Liver (tissue), 3 donors: ENCODE measurements at regions not wholly inside any gene's neighbourhood (a gene's known extent, or its start where the extent isn't known, plus 50 kb on each side); places are given as distances from the start of the nearest gene placed in this dataset.

Experiments used
- CTCF ChIP-seq: fragments of 150-350 bp; IDR thresholded peaks from 2 replicates; pipeline ENCODE4 v1.5.1; 2017; ENCODE audit warnings: improper control_type of control experiment, low read depth, low read length; ENCODE audit not compliant: missing input control
- FOXA1 ChIP-seq: IDR thresholded peaks from 2 replicates; pipeline ENCODE4 v1.6.1; 2016; ENCODE audit warnings: antibody characterized with exemption
- JUND ChIP-seq, 2 donors: IDR thresholded peaks; 2 replicates each; pipeline ENCODE4 v1.6.1; 2016; ENCODE audit warnings: antibody characterized with exemption in 2 of 2
- SP1 ChIP-seq: IDR thresholded peaks from 2 replicates; pipeline ENCODE4 v1.6.1; 2018; ENCODE audit warnings: antibody characterized with exemption, mild to moderate bottlenecking
- TAF1 ChIP-seq: conservative IDR thresholded peaks from 2 replicates; pipeline ENCODE4 v1.6.1; 2016; ENCODE audit warnings: antibody characterized with exemption, mild to moderate bottlenecking
- YY1 ChIP-seq: IDR thresholded peaks from 2 replicates; pipeline ENCODE4 v1.6.1; 2016; ENCODE audit warnings: antibody characterized with exemption, mild to moderate bottlenecking
- TF ChIP-seq, protein P1 (sequence below): IDR thresholded peaks from 2 replicates; pipeline ENCODE4 v1.6.1; 2016; ENCODE audit warnings: antibody characterized with exemption, mild to moderate bottlenecking
- TF ChIP-seq, protein P2 (sequence below): IDR thresholded peaks from 2 replicates; pipeline ENCODE4 v1.6.1; 2016; ENCODE audit warnings: antibody characterized with exemption
- TF ChIP-seq, protein P3 (sequence below): IDR thresholded peaks from 2 replicates; pipeline ENCODE4 v1.6.1; 2016; ENCODE audit warnings: antibody characterized with exemption
- donor health status: healthy.
- donor health status: healthy.

DNA sequence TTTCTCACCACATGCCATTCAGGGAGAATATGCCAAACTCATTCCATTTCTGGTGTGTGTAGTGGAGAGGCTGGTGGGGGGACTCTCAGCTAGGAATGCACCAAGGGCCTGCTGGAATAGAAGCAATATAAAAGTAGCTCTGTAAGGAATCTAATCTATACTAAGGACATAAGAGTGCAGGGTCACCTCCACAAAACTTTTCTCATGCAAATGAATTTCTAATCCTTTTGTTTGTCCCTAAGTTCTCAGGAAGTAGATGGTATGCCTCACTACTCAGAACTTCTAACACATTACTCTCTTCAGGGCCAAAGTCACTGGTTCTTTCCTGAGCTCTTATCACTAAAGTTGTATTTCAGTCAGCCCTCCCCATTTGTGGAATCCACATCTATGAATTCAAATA lies 427.2 kb downstream of the C6orf118 start:
- no peak for TF ChIP-seq TAF1
- no peak for TF ChIP-seq CTCF
- TF ChIP-seq, protein P1, sequence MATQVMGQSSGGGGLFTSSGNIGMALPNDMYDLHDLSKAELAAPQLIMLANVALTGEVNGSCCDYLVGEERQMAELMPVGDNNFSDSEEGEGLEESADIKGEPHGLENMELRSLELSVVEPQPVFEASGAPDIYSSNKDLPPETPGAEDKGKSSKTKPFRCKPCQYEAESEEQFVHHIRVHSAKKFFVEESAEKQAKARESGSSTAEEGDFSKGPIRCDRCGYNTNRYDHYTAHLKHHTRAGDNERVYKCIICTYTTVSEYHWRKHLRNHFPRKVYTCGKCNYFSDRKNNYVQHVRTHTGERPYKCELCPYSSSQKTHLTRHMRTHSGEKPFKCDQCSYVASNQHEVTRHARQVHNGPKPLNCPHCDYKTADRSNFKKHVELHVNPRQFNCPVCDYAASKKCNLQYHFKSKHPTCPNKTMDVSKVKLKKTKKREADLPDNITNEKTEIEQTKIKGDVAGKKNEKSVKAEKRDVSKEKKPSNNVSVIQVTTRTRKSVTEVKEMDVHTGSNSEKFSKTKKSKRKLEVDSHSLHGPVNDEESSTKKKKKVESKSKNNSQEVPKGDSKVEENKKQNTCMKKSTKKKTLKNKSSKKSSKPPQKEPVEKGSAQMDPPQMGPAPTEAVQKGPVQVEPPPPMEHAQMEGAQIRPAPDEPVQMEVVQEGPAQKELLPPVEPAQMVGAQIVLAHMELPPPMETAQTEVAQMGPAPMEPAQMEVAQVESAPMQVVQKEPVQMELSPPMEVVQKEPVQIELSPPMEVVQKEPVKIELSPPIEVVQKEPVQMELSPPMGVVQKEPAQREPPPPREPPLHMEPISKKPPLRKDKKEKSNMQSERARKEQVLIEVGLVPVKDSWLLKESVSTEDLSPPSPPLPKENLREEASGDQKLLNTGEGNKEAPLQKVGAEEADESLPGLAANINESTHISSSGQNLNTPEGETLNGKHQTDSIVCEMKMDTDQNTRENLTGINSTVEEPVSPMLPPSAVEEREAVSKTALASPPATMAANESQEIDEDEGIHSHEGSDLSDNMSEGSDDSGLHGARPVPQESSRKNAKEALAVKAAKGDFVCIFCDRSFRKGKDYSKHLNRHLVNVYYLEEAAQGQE = no peak
- no peak for TF ChIP-seq YY1
- TF ChIP-seq SP1 = no peak
- TF ChIP-seq, protein P2, sequence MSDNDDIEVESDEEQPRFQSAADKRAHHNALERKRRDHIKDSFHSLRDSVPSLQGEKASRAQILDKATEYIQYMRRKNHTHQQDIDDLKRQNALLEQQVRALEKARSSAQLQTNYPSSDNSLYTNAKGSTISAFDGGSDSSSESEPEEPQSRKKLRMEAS = no peak
- TF ChIP-seq JUND (IDR thresholded peaks at IDR 0.05) = no peak
- no peak for TF ChIP-seq FOXA1
- TF ChIP-seq, protein P3, sequence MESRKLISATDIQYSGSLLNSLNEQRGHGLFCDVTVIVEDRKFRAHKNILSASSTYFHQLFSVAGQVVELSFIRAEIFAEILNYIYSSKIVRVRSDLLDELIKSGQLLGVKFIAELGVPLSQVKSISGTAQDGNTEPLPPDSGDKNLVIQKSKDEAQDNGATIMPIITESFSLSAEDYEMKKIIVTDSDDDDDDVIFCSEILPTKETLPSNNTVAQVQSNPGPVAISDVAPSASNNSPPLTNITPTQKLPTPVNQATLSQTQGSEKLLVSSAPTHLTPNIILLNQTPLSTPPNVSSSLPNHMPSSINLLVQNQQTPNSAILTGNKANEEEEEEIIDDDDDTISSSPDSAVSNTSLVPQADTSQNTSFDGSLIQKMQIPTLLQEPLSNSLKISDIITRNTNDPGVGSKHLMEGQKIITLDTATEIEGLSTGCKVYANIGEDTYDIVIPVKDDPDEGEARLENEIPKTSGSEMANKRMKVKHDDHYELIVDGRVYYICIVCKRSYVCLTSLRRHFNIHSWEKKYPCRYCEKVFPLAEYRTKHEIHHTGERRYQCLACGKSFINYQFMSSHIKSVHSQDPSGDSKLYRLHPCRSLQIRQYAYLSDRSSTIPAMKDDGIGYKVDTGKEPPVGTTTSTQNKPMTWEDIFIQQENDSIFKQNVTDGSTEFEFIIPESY = no peak
